Suprapubic skin (tissue), 4 donors: ENCODE measurements at regions not wholly inside any gene's neighbourhood (a gene's known extent, or its start where the extent isn't known, plus 50 kb on each side); places are given as distances from the start of the nearest gene placed in this dataset.

Source experiments
- DNase-seq, 2 donors: peaks; one replicate each; pipeline ENCODE4 v3.0.0-alpha.2; 2019; ENCODE audit warnings: low spot score in 2 of 2
- H3K27ac ChIP-seq: fragments of 200-600 bp; sonication (generic); one replicate; pipeline ENCODE4 v1.5.1; 2019
- H3K27me3 ChIP-seq: fragments of 200-600 bp; sonication (generic); one replicate; pipeline ENCODE4 v1.5.1; 2019
- H3K36me3 ChIP-seq: fragments of 200-600 bp; sonication (generic); one replicate; pipeline ENCODE4 v1.5.1; 2019
- H3K4me1 ChIP-seq: fragments of 200-600 bp; sonication (generic); one replicate; pipeline ENCODE4 v1.5.1; 2019
- H3K4me3 ChIP-seq: fragments of 200-600 bp; sonication (generic); one replicate; pipeline ENCODE4 v1.5.1; 2019; ENCODE audit warnings: mild to moderate bottlenecking
- H3K9me3 ChIP-seq: fragments of 200-600 bp; sonication (generic); one replicate; pipeline ENCODE4 v1.5.1; 2019
- EP300 ChIP-seq: sonication (generic); formaldehyde crosslinking; IDR thresholded peaks from one replicate; pipeline ENCODE4 v1.6.1; 2017; ENCODE audit warnings: antibody characterized with exemption
- POLR2A ChIP-seq, 2 donors: fragments of 450-650 bp; IDR thresholded peaks; one replicate each; pipeline ENCODE4 v1.6.1; 2017; ENCODE audit warnings: antibody characterized with exemption in 2 of 2, mild to moderate bottlenecking in 2 of 2, moderate library complexity in 2 of 2
- POLR2AphosphoS5 ChIP-seq, 3 donors: sonication (generic); formaldehyde crosslinking; IDR thresholded peaks; one replicate each; pipeline ENCODE4 v1.6.1; 2017; ENCODE audit warnings: antibody characterized with exemption in 3 of 3
- WGBS: methylation state at CpG from one replicate; pipeline ENCODE4 v1.1.5; 2018; 5-methylcytosine and 5-hydroxymethylcytosine counted together
- TF ChIP-seq, protein P1 (sequence below), 2 donors: fragments of 200-600 bp in 1 of 2; fragments of 450-650 bp in 1 of 2; sonication (generic) in 1 of 2; IDR thresholded peaks; one replicate each; pipeline ENCODE4 v1.5.1; 2016 to 2019; ENCODE audit warnings: antibody characterized with exemption in 2 of 2, mild to moderate bottlenecking in 1 of 2, moderate library complexity in 1 of 2

DNA sequence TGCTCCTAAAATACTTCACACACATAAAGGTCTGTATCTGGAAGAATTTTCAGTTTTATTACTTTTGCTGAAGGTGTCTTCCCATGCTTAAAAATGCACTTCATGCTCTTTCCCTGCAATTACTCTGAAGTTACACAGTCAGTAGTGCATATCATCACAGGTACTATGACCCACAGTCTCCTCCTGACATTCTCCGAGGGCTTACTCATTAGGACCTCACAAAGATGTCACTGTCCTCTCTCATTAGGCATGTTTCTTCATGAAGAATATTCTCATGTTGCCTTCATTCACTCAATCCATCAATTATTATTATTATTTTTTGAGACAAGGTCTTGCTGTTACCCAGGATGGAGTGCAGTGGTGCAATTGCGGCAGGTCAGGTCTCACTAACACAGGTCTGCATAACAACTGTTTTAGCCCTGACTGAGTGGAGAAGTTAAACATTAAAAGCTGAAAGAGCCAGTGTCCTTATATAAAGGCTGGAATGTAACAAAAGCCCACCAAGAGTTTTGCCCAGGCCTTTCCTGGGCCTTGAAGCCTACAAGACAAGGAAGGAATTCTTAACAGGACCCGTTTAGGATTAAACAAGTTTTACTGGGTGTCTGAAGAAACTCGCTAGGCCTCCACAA, 119.5 kb upstream of the WSCD2 start:
- H3K27me3 ChIP-seq = peaks cover 33% of the 10 kb centered on the region
- H3K4me3 ChIP-seq = no peak overlapping the region
- 61% methylated on average over 4 of the region's 4 CpGs for WGBS
- H3K9me3 ChIP-seq = no peaks in the 10 kb centered on the region
- no peaks in the 10 kb centered on the region for H3K4me1 ChIP-seq
- TF ChIP-seq POLR2A (IDR thresholded peaks at IDR 0.05) (no peak), EP300 (no peak), POLR2AphosphoS5 (IDR thresholded peaks at IDR 0.05) (no peak)
- TF ChIP-seq, protein P1, sequence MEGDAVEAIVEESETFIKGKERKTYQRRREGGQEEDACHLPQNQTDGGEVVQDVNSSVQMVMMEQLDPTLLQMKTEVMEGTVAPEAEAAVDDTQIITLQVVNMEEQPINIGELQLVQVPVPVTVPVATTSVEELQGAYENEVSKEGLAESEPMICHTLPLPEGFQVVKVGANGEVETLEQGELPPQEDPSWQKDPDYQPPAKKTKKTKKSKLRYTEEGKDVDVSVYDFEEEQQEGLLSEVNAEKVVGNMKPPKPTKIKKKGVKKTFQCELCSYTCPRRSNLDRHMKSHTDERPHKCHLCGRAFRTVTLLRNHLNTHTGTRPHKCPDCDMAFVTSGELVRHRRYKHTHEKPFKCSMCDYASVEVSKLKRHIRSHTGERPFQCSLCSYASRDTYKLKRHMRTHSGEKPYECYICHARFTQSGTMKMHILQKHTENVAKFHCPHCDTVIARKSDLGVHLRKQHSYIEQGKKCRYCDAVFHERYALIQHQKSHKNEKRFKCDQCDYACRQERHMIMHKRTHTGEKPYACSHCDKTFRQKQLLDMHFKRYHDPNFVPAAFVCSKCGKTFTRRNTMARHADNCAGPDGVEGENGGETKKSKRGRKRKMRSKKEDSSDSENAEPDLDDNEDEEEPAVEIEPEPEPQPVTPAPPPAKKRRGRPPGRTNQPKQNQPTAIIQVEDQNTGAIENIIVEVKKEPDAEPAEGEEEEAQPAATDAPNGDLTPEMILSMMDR (IDR thresholded peaks at IDR 0.05) = no peak
- no peaks in the 10 kb centered on the region for H3K36me3 ChIP-seq
- DNase-seq = no peak
- H3K27ac ChIP-seq = no peak overlapping the region

DNA sequence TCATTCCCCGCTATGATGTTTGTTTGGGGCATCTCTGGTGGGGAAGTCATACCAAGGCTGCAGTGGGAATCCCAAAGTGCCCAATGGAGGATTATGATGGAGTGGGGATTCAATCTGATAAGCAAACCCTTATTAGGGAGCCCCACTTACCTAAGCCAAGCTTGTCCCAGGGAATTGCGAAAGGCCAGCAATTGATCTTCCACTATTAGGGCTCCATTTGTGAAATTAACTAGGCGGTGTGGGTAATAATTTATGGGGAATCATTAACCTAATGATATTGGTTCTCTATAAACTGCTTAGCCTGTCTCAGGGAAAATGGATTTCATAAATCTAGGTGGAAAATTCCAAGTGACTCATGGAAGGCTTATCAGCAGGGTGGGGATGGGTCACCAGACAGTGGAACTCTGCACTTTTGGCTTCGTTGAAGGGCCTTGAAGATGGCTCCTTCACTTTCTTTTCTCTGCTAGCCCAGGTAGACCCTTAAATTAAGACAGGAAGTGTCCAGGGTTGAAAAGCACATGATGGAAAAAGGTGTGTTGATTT, 113.0 kb upstream of the WSCD2 start:
- Histone ChIP-seq H3K4me3 (no peak overlapping the region), H3K27ac (no peak overlapping the region), H3K36me3 (no peaks in the 10 kb centered on the region), H3K4me1 (no peaks in the 10 kb centered on the region), H3K27me3 (peaks cover 12% of the 10 kb centered on the region), H3K9me3 (no peaks in the 10 kb centered on the region)
- 90% methylated on average over 4 of the region's 4 CpGs for WGBS
- DNase-seq = no peak
- TF ChIP-seq, protein P1 (IDR thresholded peaks at IDR 0.05) = no peak
- TF ChIP-seq POLR2A (IDR thresholded peaks at IDR 0.05) (no peak), POLR2AphosphoS5 (IDR thresholded peaks at IDR 0.05) (no peak), EP300 (no peak)

DNA sequence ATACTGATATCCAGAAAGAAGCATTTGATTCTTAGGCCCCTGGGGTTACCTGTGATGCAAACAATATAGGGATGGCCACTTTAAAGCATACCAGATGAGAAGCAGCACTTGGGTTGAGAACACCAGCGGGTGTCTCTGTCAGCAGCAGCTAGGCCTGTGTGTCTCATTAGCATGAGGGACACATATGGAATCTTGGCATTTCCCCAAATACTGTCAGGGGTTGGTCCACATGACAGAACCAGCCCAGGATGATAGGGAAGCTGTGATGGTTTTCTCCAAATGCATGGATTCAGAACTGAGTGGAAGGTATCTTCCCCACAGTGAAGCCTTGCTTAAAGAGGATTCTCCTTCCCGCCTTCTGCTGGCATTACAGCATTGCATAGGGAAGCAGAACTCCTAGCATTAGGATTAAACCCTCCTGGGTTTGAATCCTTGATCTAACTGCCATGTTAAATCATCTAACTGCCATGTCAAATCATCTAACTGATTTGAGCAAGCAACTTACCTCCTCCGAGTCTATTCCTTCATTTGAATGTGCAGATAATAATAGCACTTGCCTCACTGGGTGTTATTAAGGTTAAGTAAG, 111.5 kb upstream of the WSCD2 start:
- WGBS = 64% methylated on average over 3 of the region's 3 CpGs
- H3K4me3 ChIP-seq = no peak overlapping the region

DNA sequence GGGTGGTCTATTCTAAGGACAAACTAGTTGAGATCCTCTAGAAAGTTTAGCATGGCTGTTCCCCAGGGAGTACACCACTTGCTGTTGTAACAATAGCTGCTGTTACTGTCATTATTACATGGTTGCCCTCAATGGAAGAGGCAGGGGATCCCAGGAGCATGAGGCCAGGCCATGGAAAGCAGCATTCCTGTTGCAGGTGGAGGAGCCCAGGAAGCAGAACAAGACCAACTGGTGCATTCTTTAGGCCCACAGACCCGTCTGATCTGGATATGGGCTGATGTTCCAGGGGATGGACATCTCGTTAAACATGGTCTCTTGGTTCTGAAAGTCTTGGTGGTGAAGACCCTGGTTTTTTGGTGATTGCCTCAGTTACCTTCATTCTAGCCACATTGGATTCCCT, 109.2 kb upstream of the WSCD2 start:
- TF ChIP-seq POLR2AphosphoS5 (IDR thresholded peaks at IDR 0.05) (no peak), EP300 (no peak), POLR2A (IDR thresholded peaks at IDR 0.05) (no peak)
- TF ChIP-seq, protein P1 (IDR thresholded peaks at IDR 0.05) = no peak
- H3K27ac ChIP-seq = no peak overlapping the region
- no peaks in the 10 kb centered on the region for H3K36me3 ChIP-seq
- no peaks in the 10 kb centered on the region for H3K9me3 ChIP-seq
- no peaks in the 10 kb centered on the region for H3K4me1 ChIP-seq
- WGBS = 73% methylated on average over 2 of the region's 2 CpGs
- no peak overlapping the region for H3K4me3 ChIP-seq
- DNase-seq = no peak
- peaks cover 6% of the 10 kb centered on the region for H3K27me3 ChIP-seq

More for the DNA sequence above, 111.5 kb upstream of the WSCD2 start:
- Histone ChIP-seq H3K9me3 (no peaks in the 10 kb centered on the region), H3K27me3 (peaks cover 12% of the 10 kb centered on the region), H3K27ac (no peak overlapping the region), H3K36me3 (no peaks in the 10 kb centered on the region), H3K4me1 (no peaks in the 10 kb centered on the region)
- no peak for DNase-seq
- TF ChIP-seq POLR2AphosphoS5 (IDR thresholded peaks at IDR 0.05) = no peak
- TF ChIP-seq POLR2A (IDR thresholded peaks at IDR 0.05) = no peak
- TF ChIP-seq, protein P1 (IDR thresholded peaks at IDR 0.05) = no peak
- no peak for TF ChIP-seq EP300

DNA sequence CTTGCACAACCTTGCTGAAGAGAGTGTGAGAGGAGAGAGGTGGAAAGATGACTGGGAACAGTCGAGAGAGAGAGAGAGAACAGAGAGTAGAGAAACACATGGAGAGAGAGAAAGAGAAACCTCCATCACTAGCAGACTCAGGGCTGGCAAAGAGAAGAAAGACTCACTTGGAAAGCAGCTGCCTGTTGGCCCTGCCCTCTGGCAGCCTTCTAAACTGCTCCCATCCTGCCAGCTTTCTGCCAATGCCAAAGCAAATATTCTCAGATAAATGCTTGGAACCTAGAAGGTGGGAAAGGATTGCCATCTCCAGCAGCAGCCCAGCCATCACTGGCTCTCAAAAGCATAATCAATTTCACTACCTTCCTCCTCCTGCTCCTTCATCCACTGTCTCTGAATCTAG, 107.9 kb upstream of the WSCD2 start:
- peaks cover 3% of the 10 kb centered on the region for H3K27me3 ChIP-seq
- H3K9me3 ChIP-seq = no peaks in the 10 kb centered on the region
- TF ChIP-seq POLR2AphosphoS5 (IDR thresholded peaks at IDR 0.05) = no peak
- no peak for TF ChIP-seq POLR2A (IDR thresholded peaks at IDR 0.05)
- TF ChIP-seq, protein P1 (IDR thresholded peaks at IDR 0.05) = no peak
- TF ChIP-seq EP300 = no peak
- WGBS = 28% methylated on average over 1 of the region's 1 CpG
- H3K4me3 ChIP-seq = no peak overlapping the region
- DNase-seq = no peak
- H3K36me3 ChIP-seq = no peaks in the 10 kb centered on the region
- no peaks in the 10 kb centered on the region for H3K4me1 ChIP-seq
- H3K27ac ChIP-seq = no peak overlapping the region
